GM12875 (cell line): ENCODE measurements at regions not wholly inside any gene's neighbourhood (a gene's known extent, or its start where the extent isn't known, plus 50 kb on each side); places are given as distances from the start of the nearest gene placed in this dataset.

Experiments
- H3K4me3 ChIP-seq: one replicate; pipeline ENCODE4 v1.5.1; 2011; ENCODE audit warnings: low read depth, low read length, control low read depth
- TF ChIP-seq, protein P1 (sequence below): IDR thresholded peaks from 2 replicates; pipeline ENCODE4 v1.5.1; 2011; ENCODE audit warnings: low read depth, mild to moderate bottlenecking, control low read depth, inconsistent platforms, low read length, moderate library complexity, borderline replicate concordance; ENCODE audit not compliant: insufficient read depth

DNA sequence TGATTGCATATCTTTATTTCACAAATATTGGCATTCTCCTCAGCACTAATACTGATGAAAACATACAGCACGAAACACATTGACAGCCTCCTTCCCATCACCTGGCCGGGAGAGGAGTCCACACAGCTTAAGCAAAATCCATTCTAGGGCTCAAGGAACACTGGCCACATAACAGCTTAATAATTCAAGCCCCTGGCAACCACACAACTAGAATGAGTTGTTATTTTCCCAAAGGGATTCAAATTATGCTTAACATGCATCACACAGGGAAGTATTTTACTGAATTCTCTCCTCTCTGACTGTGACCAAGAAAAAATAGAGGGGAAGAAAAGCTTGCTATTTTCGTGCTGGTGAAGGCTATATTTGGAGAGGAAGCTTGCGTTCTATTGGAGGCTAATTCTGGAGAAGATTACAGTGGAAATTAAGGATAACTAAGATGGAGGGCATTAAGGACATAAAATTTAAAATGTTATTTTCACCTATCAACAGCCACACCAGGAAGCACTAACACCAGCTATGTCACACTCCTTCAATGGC, 198.5 kb downstream of the ADGRG6 start:
- TF ChIP-seq, protein P1, sequence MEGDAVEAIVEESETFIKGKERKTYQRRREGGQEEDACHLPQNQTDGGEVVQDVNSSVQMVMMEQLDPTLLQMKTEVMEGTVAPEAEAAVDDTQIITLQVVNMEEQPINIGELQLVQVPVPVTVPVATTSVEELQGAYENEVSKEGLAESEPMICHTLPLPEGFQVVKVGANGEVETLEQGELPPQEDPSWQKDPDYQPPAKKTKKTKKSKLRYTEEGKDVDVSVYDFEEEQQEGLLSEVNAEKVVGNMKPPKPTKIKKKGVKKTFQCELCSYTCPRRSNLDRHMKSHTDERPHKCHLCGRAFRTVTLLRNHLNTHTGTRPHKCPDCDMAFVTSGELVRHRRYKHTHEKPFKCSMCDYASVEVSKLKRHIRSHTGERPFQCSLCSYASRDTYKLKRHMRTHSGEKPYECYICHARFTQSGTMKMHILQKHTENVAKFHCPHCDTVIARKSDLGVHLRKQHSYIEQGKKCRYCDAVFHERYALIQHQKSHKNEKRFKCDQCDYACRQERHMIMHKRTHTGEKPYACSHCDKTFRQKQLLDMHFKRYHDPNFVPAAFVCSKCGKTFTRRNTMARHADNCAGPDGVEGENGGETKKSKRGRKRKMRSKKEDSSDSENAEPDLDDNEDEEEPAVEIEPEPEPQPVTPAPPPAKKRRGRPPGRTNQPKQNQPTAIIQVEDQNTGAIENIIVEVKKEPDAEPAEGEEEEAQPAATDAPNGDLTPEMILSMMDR, result no peak
- no peak overlapping the region for H3K4me3 ChIP-seq

DNA sequence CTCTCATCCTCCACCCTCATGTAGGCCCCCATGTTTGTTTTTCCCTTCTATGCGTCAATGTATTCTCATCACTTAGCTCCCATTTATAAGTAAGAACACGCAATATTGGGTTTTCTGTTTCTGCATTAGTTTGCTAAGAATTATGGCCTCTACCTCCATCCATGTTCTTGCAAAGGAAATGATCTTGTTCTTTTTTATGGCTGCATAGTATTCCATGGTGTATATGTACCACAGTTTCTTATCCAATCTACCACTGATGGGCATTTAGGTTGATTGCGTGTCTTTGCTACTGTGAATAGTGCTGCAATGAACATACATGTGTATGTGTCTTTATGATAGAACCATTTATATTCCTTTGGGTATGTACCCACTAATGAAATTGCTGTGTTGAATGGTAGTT, 200.0 kb downstream of the ADGRG6 start:
- no peak overlapping the region for H3K4me3 ChIP-seq
- TF ChIP-seq, protein P1, result no peak

DNA sequence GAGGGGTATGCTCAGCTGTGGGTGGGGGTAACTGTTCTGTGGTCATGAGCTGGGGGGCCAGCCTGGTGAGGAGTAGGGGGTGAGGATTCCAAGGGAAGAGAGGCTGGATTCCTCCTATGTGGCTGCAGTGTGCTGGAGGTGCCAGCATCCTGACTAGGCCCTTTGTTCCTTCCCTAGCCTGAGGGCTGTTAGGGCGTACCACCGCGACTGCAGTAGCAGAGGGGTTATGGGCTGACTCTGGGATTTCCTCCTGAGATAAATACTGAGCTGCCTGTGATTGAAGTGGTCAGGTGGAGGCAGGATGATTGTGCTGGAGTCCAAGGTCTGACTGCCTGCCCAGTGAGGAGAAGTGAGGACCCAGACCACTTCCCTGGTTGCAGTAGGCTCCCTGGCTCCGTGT, 205.3 kb downstream of the ADGRG6 start:
- TF ChIP-seq, protein P1, result no peak
- no peak overlapping the region for H3K4me3 ChIP-seq

DNA sequence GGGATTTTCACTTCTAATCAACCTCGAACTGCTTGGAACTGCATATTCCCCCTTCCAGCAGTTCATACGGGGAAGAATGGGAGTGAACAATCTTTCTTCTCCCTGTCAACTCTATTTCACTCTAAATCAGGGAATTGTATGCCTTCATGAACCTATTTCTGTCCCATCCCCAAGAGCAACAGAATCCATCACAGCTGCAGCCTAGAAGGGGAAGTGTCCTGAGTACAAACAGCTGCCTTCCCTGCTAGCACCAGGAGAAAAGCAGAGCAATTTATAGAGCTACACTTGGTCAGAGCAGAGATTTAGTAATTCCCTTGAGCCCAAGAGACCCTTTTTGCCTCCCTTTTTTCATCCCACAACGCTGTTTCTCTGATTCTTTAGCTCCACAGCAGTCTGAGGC, 208.4 kb downstream of the ADGRG6 start:
- no peak overlapping the region for H3K4me3 ChIP-seq
- TF ChIP-seq, protein P1, result no peak

DNA sequence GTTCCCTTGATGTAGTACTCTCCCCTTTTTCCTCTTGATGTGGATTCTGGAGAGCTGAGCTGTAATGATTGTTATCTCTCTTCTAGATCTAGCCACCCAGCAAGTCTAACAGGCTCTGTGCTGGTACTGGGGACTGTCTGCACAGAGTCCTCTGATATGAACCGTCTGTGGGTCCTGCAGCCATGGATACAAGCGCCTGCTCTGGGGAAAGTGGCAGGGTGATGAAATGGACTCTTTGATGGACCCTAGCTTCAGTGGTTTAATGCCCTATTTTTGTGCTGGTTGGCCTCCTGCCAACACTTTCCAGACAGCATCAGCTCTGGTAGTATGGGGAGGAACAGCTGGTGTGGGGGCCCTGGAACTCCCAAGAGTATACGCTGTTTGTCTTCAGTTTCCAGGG, 216.3 kb downstream of the ADGRG6 start:
- TF ChIP-seq, protein P1, result no peak
- H3K4me3 ChIP-seq, result no peak overlapping the region

DNA sequence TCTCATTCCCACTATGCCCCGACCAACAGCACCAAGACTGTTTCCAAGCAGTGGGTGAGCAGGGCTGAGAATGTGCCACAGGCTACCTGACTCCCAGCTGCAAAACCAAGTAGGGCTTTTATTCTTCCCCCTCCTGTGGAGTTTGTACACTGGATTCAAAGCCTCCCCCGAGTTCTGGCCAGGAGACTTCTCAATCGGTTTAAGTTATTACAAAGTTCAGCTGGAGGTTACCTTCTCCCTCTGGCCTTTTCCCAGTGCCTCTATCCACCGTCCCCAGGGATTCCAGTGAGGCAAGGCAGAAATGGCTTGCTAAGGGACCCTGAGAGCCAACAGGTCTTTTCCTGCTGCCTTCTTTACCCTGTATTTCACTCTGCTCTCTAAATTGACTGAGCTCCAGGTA, 217.0 kb downstream of the ADGRG6 start:
- H3K4me3 ChIP-seq, result no peak overlapping the region
- TF ChIP-seq, protein P1, result no peak

DNA sequence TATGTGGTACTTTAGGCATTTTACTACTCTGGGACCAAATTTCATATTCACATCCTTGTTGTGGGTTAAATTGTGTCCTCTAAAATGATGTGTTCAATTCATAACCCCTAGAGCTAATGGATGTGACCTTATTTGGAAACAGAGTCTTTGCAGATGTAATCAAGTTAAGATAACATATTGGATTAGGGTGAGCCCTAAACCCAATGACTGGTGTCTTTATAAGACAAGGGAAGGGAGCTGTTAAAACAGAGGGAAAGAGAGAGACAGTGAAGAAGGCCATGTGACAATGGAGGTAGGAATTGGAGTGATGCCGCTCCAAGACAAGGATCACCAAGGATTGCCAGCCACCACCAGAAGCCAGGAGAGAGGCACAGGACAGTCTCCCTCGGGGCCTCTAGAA, 220.0 kb downstream of the ADGRG6 start:
- TF ChIP-seq, protein P1, result no peak
- no peak overlapping the region for H3K4me3 ChIP-seq
